ENCODE measurements at regions not wholly inside any gene's neighbourhood (a gene's known extent, or its start where the extent isn't known, plus 50 kb on each side); places are given as distances from the start of the nearest gene placed in this dataset.

- TF ChIP-seq POLR2AphosphoS5 (IDR thresholded peaks at IDR 0.05; ENCODE audit: low read depth, low read length) (no peak), REST (IDR thresholded peaks at IDR 0.05; ENCODE audit: insufficient read depth in 1 of 2, low read depth in 2 of 2, low read length in 2 of 2) (no peak), FOXP2 (optimal IDR thresholded peaks at IDR 0.05; ENCODE audit: borderline replicate concordance, extremely low read depth, extremely low read length, insufficient read depth) (no peak), SIN3A (IDR thresholded peaks at IDR 0.05; ENCODE audit: borderline replicate concordance, insufficient read depth, low read length) (no peak)
These were observed 134.8 kb upstream of the TACR1 start for GRCh38 chr2:75334076-75334475.

Measured in PFSK-1 (cell line).